ENCODE measurements at regions not wholly inside any gene's neighbourhood (a gene's known extent, or its start where the extent isn't known, plus 50 kb on each side); places are given as distances from the start of the nearest gene placed in this dataset.
"Not testable (repeated sequence)": the region's sequence is repeated elsewhere in the genome, so short reads cannot be mapped to it uniquely, and the experiment has no call there.

DNA sequence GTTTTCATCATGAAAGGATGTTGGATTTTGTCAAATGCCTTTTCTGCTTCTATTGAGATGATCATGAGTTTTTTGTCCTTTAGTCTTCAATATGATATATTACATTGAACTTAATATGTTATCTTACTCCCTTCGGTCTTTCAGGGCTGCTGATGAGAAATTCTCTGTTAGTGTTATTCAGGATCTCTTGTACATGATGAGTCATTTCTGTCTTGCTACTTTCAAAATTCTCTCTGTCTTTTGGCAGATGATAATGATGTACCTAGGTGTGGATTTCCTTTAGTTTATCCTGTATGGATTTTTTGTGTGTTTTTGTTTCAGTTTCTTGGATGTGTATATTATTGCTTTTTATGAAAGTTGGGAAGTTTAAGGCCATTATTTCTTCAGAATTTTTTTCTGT is 320.9 kb upstream of the NPSR1 start:
- no peak for DNase-seq

- DNase-seq = no peak
These were observed 319.0 kb upstream of the NPSR1 start for GRCh38 chr7:34338961-34339526.

- DNase-seq = no peak
These were observed 316.7 kb upstream of the NPSR1 start for GRCh38 chr7:34341326-34341725.

- no peak for DNase-seq
These were observed 315.6 kb upstream of the NPSR1 start for GRCh38 chr7:34342387-34342786.

GRCh38 chr7:34343667-34344066 is 314.4 kb upstream of the NPSR1 start:
- DNase-seq = no peak

DNA sequence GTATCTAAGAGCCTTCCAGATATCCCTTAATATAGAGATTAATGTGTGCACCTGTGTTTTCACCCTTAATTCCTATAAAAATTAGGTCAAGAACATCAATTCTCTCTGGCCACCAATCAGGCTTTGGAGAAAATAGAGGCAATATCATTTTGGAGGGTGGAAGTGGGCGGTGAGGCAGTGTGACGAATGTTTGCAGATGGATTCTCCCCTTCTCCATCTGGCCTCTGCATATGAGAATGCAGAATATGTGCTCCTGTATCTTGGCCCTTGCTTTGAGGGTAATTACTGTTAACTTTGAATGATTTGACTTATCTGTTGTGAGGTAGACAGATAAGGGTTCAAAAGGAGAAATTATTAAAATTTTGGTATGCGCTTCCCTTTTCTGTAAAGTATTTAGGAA is 304.0 kb upstream of the NPSR1 start:
- no peak for DNase-seq

GRCh38 chr7:34354899-34355298 is 303.1 kb upstream of the NPSR1 start:
- no peak for DNase-seq

DNA sequence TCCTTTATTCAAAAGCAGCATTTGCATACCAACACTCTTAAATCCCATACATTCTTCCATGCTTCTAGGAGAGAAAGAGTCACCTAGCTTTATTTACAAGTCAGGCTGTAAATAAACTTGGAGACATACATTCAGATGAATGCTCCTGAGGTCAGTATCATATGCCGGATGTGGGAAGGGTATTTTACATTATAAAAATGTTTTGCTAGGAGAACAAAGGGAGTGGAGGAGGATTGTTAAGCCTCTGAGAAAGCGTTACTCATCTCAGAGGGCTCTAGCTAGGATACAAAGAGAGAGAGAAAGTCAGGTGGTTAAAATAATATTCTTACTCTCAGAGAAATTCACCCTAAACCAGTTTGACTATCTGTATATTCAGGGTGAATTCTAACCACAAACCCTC is 300.9 kb upstream of the NPSR1 start:
- DNase-seq = no peak

DNA sequence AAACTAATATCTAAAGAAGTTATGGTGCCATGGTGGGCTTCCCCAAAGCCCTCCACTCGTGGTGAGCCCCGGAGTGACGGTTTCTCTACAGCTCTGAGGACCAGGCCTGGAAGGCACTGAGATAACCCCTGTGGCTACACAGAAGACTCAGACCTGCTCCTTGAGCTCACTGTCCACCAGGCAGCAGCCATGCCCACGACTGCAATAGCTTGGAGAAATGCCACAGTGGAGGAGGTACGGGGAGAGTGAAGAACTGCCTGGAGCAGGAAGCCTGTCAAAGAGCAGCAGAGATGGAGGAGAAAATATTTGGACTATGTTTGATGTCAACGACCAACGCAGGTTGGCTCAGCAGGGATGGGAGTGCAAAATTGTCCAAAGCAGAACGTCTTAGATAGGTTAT is 300.1 kb upstream of the NPSR1 start:
- DNase-seq = no peak

DNA sequence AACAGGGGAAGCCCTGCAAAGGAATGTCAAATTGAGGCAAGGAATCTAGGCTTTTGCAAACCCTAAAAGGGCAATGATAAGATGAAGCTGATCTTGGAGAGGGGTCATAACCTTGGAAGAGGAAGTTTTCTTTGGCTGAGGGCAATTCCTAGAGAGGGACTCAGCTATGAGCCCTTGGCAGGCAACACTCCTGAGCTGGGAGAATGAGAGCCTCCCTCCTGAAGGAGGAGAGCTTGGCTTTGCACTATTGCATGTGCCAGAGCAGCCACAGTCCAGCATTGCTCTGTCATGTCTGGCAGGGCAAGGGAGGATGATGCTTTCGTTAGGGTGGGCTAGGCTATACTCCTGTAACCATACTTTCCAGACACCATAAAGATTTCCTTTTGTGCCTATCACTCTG is 299.4 kb upstream of the NPSR1 start:
- not testable (repeated sequence) for DNase-seq

DNA sequence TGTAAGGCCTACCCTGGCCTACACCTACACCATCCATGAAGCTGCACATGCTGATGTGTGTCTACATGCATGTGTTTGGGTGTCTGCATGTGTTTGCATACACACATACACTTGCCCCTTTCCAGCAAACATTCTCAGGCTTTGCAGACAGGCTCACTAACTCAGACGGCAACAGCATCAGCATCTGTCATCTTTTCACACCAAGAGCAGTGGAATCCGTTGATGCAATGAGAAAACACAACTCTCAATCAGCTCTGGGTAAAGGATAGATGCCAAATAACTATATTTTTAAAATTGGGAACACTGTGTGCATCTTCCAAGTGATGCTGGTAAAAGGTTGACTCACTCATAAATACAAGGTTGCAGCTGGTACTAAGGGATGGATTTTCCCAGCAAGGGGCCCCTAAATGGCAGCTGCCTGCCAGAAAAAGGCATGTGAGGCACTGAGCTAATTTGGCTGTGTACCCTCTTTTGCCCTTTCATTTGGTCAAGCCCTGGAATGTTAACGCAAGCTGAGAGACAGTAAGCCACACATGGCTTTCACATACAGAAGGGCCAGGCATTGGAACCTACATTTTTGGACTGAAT is 296.3 kb upstream of the NPSR1 start:
- DNase-seq = no peak

- DNase-seq = no peak
These were observed 295.4 kb upstream of the NPSR1 start for GRCh38 chr7:34362621-34363020.

DNA sequence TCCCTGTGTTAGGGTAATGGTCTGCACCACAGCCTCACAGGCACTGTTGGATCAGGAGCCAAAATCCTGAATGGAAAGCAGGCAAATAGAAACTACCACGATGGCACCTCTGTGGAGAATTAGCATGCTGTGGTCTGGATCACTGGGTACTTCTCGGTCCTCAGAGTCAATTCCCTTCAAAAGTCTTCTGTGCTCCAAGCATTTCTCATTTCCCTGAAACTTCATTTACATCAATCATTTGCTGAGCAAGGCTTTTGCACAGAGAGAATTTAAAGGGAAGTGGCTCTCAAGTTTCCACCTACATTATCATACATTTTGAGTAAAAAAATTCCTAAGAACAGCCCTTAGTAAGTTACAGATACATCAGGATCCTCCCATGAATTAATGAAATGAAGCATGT is 293.9 kb upstream of the NPSR1 start:
- no peak for DNase-seq

DNA sequence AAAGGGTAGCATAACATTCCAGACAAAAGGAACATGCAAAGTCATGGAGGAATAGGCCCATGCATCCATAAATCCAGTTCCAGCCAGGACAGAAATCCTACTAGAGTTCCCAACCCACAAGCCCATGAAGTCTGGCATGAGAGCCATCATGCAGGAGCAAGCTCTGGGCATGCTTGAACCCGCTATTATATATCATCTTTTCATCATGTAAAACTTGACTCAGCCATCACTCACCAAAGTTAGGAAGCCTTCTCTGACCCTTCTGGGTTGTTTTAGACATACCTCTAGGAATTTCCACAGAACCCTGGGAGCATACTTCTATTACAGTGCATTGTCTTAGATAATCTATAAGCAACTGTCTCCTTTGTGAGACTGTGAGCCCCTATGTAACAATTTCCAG is 293.0 kb upstream of the NPSR1 start:
- DNase-seq = no peak

- DNase-seq = no peak
These were observed 292.4 kb upstream of the NPSR1 start for GRCh38 chr7:34365611-34366010.

DNA sequence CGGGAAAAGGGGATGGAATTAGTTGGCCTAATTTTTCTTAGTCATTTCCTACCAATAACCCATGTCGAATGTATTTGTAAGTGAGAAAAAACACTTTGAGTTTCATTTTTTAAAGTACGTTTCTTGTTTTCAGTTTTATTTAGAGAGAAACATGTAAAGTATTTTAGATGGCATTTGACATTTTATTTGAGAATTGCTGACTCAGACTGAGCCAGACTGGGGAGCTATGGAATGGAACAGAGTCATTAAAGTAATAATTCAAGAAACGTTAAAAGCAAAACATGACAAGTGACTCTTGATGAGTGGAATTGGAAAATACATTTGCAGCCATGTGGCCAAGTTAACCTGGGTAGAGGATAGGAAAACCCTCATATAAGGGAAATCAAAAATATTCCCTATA is 286.1 kb upstream of the NPSR1 start:
- no peak for DNase-seq

DNA sequence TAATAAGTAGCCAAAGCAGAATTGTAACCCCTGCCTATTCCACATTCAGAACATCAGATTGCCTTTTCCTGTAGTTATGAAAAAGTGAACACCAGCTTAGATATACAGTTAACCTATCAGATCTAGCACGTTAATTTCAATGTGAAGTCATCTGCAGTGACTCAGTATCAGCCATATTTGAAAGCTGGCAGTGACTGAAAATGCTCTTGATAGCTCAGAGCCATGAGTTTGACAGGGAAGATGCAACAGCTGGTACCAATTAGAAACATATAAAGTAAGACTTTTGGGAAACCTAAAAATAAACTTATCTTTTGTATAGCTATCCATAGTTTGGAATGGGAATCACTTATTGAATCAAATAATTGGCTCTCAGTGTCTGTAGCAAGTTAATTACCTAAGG is 284.1 kb upstream of the NPSR1 start:
- no peak for DNase-seq

DNA sequence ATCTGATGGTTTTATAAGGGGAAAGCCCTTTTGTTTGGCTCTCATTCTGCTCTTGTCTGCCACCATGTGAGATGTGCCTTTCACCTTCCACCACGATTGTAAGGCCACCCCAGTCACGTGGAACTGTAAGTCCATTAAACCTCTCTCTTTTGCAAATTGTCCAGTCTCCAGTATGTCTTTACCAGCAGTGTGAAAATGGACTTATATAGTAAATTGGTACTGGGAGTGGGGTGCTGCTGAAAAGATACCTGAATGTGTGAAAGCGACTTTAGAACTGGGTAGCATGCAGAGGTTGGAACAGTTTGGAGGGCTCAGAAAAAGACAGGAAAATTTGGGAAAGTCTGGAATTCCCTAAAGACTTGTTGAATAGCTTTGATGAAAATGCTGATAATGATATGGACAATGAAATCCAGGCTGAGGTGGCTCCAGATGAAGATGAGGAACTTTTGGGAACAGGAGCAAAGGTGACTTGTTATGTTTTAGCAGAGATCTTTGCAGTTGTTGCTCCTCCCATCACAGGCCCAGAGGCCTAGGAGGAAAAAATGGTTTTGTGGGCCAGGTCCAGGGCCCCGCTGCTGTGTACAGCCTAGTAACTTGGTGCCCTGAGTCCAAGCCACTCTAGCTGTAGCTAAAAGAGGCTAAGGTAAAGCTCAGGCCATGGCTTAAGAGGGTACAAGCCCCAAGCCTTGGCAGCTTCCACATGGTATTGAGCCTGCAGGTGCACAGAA is 275.7 kb upstream of the NPSR1 start:
- no peak for DNase-seq

DNA sequence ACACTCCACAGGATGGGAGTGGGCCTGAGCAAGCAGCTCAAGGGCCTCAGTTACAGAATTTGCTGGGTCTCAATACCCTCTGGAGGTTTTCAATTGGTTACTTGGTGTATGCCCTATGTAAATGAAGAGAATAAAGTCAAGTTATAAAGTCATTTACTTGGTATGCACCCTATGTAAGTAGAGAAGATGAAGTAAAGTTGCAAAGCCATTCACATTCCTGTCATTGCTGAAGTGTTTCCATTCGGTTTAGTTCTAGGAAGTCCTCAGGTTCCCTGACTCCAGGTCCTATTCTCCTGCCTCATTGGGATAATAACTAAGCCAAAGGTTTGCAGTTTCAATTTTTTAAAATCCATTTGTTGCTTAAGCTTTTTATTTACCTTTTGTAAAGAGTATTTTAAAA is 272.6 kb upstream of the NPSR1 start:
- DNase-seq = no peak

GRCh38 chr7:34389332-34390078 is 268.5 kb upstream of the NPSR1 start:
- DNase-seq = no peak

DNA sequence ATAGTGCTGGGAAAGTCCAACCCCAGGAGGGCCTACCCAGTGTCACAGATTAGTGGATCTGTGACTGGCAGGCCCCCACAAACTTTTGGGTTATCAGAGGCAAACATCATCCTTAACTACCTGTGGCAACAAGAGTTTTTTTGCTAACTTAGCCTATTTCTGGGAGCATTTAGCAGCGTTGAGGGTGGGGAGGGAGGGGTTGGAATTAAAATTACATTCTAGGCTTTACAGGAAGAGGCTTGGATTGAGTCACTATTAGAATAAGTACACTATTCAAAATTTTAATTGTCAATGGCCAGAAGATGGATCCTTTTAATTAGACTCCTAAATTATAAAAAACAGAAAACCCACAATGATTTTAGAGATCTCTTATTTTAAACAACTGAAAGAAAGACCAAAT is 267.9 kb upstream of the NPSR1 start:
- no peak for DNase-seq

- no peak for DNase-seq
These were observed 265.0 kb upstream of the NPSR1 start for GRCh38 chr7:34392972-34393371.

GRCh38 chr7:34396437-34397064 is 261.5 kb upstream of the NPSR1 start:
- no peak for DNase-seq

- no peak for DNase-seq
These were observed 256.2 kb upstream of the NPSR1 start for GRCh38 chr7:34401776-34402175.

Data from stimulated activated CD4-positive, alpha-beta T cell treated with anti-CD3 and anti-CD28 coated beads, Interleukin-1b, Interleukin-23, amount 100 ng/mL, for 48 hours (primary cell).